ENCODE measurements at regions not wholly inside any gene's neighbourhood (a gene's known extent, or its start where the extent isn't known, plus 50 kb on each side); places are given as distances from the start of the nearest gene placed in this dataset.

DNA sequence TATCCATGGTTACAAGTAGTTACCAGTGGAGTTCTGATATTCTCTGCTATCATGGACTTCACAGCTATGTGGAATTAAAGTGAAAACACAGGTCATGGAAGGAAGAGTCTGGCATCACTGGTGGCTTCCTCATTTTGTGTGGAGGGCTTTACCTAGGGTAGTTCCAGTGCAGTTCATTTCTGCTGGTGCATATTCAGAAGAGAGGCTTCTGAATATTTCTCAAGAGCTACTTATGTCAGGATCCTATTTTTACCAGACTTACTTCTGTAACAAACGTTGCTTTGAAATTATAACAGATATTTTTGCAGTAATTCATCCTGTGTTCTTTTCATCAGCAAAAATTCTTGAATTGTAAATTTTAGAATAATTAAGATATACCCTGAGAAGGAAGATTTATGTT, 236.5 kb upstream of the NPSR1 start:
- BruUV-seq (replicated peaks), result no TSS peak
- no peak overlapping the region for H4K8ac ChIP-seq (ENCODE audit: low read depth in 2 of 2, low read length in 2 of 2)
- intact Hi-C loops (cut with micrococcal nuclease), result no loop called here
- no peak overlapping the region for H2BK5ac ChIP-seq (ENCODE audit: low read depth, low read length, poor library complexity, severe bottlenecking)
- no peak overlapping the region for H2AK9ac ChIP-seq (replicated peaks; ENCODE audit: low read depth, low read length, poor library complexity)
- H3K36me3 ChIP-seq (ENCODE audit: control insufficient read depth, insufficient read depth, low read length), result no peaks in the 10 kb centered on the region
- H3K14ac ChIP-seq (replicated peaks; ENCODE audit: low read depth, low read length), result no peak overlapping the region
- no peaks in the 10 kb centered on the region for H3K27me3 ChIP-seq (ENCODE audit: control insufficient read depth, insufficient read depth, low read length)
- no peak overlapping the region for H3K23ac ChIP-seq (ENCODE audit: low read depth, low read length)
- H2BK20ac ChIP-seq (ENCODE audit: low read depth, low read length), result no peak overlapping the region
- no peak overlapping the region for H3K18ac ChIP-seq (ENCODE audit: low read depth, low read length)
- no peak overlapping the region for H3K4me3 ChIP-seq (ENCODE audit: insufficient read depth, low read depth, low read length)
- ChIA-PET CTCF (no interaction called here), POLR2A (ENCODE audit: unreplicated experiment) (no interaction called here)
- dilution Hi-C loops (cut with HindIII; ENCODE audit: low sequenced_read_pairs, unreplicated experiment), result no loop called here
- H3K4me2 ChIP-seq (ENCODE audit: low read depth, low read length), result no peak overlapping the region
- H4K5ac ChIP-seq (ENCODE audit: low read depth, low read length), result no peak overlapping the region
- H3K9ac ChIP-seq (ENCODE audit: low read depth, low read length), result no peak overlapping the region
- no peaks in the 10 kb centered on the region for H3K4me1 ChIP-seq (ENCODE audit: control insufficient read depth, insufficient read depth, low read length)
- no peaks in the 10 kb centered on the region for H3K79me1 ChIP-seq (ENCODE audit: low read depth in 1 of 2, low read length in 2 of 2)
- H3K27ac ChIP-seq (ENCODE audit: insufficient read depth, low read length), result no peak overlapping the region
- ATAC-seq (ENCODE audit: low read depth) (no peak), DNase-seq (no peak)
- no peak overlapping the region for H3K4ac ChIP-seq (ENCODE audit: low read depth, low read length)
- no peak overlapping the region for H3K56ac ChIP-seq (ENCODE audit: extremely low read depth, insufficient read depth, low read length)
- no peaks in the 10 kb centered on the region for H3K9me1 ChIP-seq (ENCODE audit: insufficient read depth, low read length)
- in situ Hi-C loops (cut with MboI; ENCODE audit: low sequenced_read_pairs), result no loop called here
- no peak overlapping the region for H2BK15ac ChIP-seq (ENCODE audit: low read depth, low read length)
- no peaks in the 10 kb centered on the region for H4K20me1 ChIP-seq (ENCODE audit: insufficient read depth, low read length)
- H2AK5ac ChIP-seq (ENCODE audit: low read depth, low read length), result no peak overlapping the region
- no peak overlapping the region for H2AFZ ChIP-seq (replicated peaks; ENCODE audit: low read length, poor library complexity)
- TF ChIP-seq, protein P1, sequence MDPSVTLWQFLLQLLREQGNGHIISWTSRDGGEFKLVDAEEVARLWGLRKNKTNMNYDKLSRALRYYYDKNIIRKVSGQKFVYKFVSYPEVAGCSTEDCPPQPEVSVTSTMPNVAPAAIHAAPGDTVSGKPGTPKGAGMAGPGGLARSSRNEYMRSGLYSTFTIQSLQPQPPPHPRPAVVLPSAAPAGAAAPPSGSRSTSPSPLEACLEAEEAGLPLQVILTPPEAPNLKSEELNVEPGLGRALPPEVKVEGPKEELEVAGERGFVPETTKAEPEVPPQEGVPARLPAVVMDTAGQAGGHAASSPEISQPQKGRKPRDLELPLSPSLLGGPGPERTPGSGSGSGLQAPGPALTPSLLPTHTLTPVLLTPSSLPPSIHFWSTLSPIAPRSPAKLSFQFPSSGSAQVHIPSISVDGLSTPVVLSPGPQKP (IDR thresholded peaks at IDR 0.05; ENCODE audit: borderline replicate concordance, low read depth, low read length), result no peak
- TF ChIP-seq, protein P2, sequence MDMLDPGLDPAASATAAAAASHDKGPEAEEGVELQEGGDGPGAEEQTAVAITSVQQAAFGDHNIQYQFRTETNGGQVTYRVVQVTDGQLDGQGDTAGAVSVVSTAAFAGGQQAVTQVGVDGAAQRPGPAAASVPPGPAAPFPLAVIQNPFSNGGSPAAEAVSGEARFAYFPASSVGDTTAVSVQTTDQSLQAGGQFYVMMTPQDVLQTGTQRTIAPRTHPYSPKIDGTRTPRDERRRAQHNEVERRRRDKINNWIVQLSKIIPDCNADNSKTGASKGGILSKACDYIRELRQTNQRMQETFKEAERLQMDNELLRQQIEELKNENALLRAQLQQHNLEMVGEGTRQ (IDR thresholded peaks at IDR 0.05; ENCODE audit: low read depth, low read length), result no peak
- TF ChIP-seq, protein P3, sequence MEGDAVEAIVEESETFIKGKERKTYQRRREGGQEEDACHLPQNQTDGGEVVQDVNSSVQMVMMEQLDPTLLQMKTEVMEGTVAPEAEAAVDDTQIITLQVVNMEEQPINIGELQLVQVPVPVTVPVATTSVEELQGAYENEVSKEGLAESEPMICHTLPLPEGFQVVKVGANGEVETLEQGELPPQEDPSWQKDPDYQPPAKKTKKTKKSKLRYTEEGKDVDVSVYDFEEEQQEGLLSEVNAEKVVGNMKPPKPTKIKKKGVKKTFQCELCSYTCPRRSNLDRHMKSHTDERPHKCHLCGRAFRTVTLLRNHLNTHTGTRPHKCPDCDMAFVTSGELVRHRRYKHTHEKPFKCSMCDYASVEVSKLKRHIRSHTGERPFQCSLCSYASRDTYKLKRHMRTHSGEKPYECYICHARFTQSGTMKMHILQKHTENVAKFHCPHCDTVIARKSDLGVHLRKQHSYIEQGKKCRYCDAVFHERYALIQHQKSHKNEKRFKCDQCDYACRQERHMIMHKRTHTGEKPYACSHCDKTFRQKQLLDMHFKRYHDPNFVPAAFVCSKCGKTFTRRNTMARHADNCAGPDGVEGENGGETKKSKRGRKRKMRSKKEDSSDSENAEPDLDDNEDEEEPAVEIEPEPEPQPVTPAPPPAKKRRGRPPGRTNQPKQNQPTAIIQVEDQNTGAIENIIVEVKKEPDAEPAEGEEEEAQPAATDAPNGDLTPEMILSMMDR (conservative IDR thresholded peaks at IDR 0.05; ENCODE audit: low read depth, low read length), result no peak
- no peak for TF ChIP-seq NFE2L2 (IDR thresholded peaks at IDR 0.05; ENCODE audit: low read depth, low read length)
- no peak for TF ChIP-seq MAFK (IDR thresholded peaks at IDR 0.05; ENCODE audit: low read depth, low read length)
- no peak for TF ChIP-seq POLR2A (IDR thresholded peaks at IDR 0.05; ENCODE audit: low read depth, low read length)
- no peak for TF ChIP-seq MAZ (IDR thresholded peaks at IDR 0.05; ENCODE audit: borderline replicate concordance, low read depth, low read length)
- no peak for TF ChIP-seq RCOR1 (IDR thresholded peaks at IDR 0.05; ENCODE audit: insufficient replicate concordance, low read length)
- TF ChIP-seq SMC3 (IDR thresholded peaks at IDR 0.05; ENCODE audit: low read depth, low read length), result no peak
- TF ChIP-seq CEBPB (IDR thresholded peaks at IDR 0.05; ENCODE audit: low read depth, low read length), result no peak
- TF ChIP-seq RAD21 (IDR thresholded peaks at IDR 0.05; ENCODE audit: low read length), result no peak
- no peak for TF ChIP-seq BHLHE40 (IDR thresholded peaks at IDR 0.05; ENCODE audit: low read depth, low read length)
- no peak overlapping the region for H4K91ac ChIP-seq (ENCODE audit: insufficient read depth, low read depth, low read length)
- H3K9me3 ChIP-seq (ENCODE audit: control insufficient read depth, insufficient read depth, low read length), result no peaks in the 10 kb centered on the region
- no CpG with 5 or more reads among the region's 1 CpG for WGBS, 2 experiments (ENCODE audit: extremely low coverage in 2 of 2, insufficient read length in 1 of 2)
- H2BK120ac ChIP-seq (ENCODE audit: low read depth, low read length), result no peak overlapping the region

Measured in IMR-90 (cell line).